Liver (tissue), 8 donors: ENCODE measurements at regions not wholly inside any gene's neighbourhood (a gene's known extent, or its start where the extent isn't known, plus 50 kb on each side); places are given as distances from the start of the nearest gene placed in this dataset.

Experiments
- DNase-seq: peaks from one replicate; pipeline ENCODE4 v3.0.0-alpha.2; 2017; ENCODE audit warnings: low spot score
- H3K27ac ChIP-seq, 2 donors: one replicate each; pipeline ENCODE4 v1.7.0; 2013; ENCODE audit warnings: inconsistent platforms in 2 of 2, low read length in 2 of 2, control low read depth in 1 of 2, low read depth in 1 of 2, mild to moderate bottlenecking in 1 of 2
- H3K27me3 ChIP-seq, 4 donors: one replicate each; pipeline versions ENCODE4 v1.6.1 to v1.7.0; 2013; ENCODE audit warnings: low read length in 3 of 4, inconsistent platforms in 1 of 4, mild to moderate bottlenecking in 1 of 4, moderate library complexity in 1 of 4; ENCODE audit not compliant: control insufficient read depth in 4 of 4, insufficient read depth in 4 of 4
- H3K36me3 ChIP-seq, 4 donors: one replicate each; pipeline versions ENCODE4 v1.6.1 to v1.7.0; 2013; ENCODE audit warnings: low read length in 3 of 4, mild to moderate bottlenecking in 3 of 4, low read depth in 1 of 4, moderate library complexity in 1 of 4; ENCODE audit not compliant: control insufficient read depth in 4 of 4, insufficient read depth in 3 of 4
- H3K4me1 ChIP-seq, 4 donors: one replicate each; pipeline versions ENCODE4 v1.6.1 to v1.7.0; 2013; ENCODE audit warnings: low read length in 3 of 4, mild to moderate bottlenecking in 3 of 4, moderate library complexity in 1 of 4; ENCODE audit not compliant: control insufficient read depth in 4 of 4, insufficient read depth in 4 of 4
- H3K4me3 ChIP-seq, 3 donors: one replicate each; pipeline versions ENCODE4 v1.6.1 to v1.7.0; 2013; ENCODE audit warnings: low read length in 3 of 3, control low read depth in 1 of 3, low read depth in 1 of 3, mild to moderate bottlenecking in 1 of 3
- H3K9ac ChIP-seq, 2 donors: one replicate each; pipeline ENCODE4 v1.7.0; 2013; ENCODE audit warnings: low read length in 2 of 2, mild to moderate bottlenecking in 2 of 2, moderate library complexity in 2 of 2, control low read depth in 1 of 2, low read depth in 1 of 2
- H3K9me3 ChIP-seq, 4 donors: one replicate each; pipeline versions ENCODE4 v1.6.1 to v1.7.0; 2013; ENCODE audit warnings: low read length in 3 of 4; ENCODE audit not compliant: control insufficient read depth in 4 of 4
- EGR1 ChIP-seq, 2 donors: IDR thresholded peaks; 2 replicates each; pipeline ENCODE4 v1.6.1; 2016 to 2018; ENCODE audit warnings: antibody characterized with exemption in 2 of 2, low read depth in 2 of 2
- FOXA1 ChIP-seq: IDR thresholded peaks from 2 replicates; pipeline ENCODE4 v1.6.1; 2016; ENCODE audit warnings: antibody characterized with exemption
- FOXA2 ChIP-seq: IDR thresholded peaks from 2 replicates; pipeline ENCODE4 v1.6.1; 2016; ENCODE audit warnings: antibody characterized with exemption
- GABPA ChIP-seq, 2 donors: IDR thresholded peaks in 1 of 2; conservative IDR thresholded peaks in 1 of 2; 2 replicates each; pipeline ENCODE4 v1.6.1; 2016; ENCODE audit warnings: antibody characterized with exemption in 2 of 2, mild to moderate bottlenecking in 1 of 2, moderate library complexity in 1 of 2
- HNF4A ChIP-seq, 2 donors: conservative IDR thresholded peaks; 2 replicates each; pipeline ENCODE4 v1.6.1; 2016; ENCODE audit warnings: antibody characterized with exemption in 2 of 2, mild to moderate bottlenecking in 2 of 2
- HNF4G ChIP-seq: IDR thresholded peaks from 2 replicates; pipeline ENCODE4 v1.6.1; 2016; ENCODE audit warnings: antibody characterized with exemption
- JUND ChIP-seq, 2 donors: IDR thresholded peaks; 2 replicates each; pipeline ENCODE4 v1.6.1; 2016; ENCODE audit warnings: antibody characterized with exemption in 2 of 2
- NR2F2 ChIP-seq: IDR thresholded peaks from 2 replicates; pipeline ENCODE4 v1.6.1; 2016; ENCODE audit warnings: antibody characterized with exemption
- RAD21 ChIP-seq, 2 donors: IDR thresholded peaks; 2 replicates each; pipeline ENCODE4 v1.6.1; 2016; ENCODE audit warnings: antibody characterized with exemption in 2 of 2, mild to moderate bottlenecking in 2 of 2
- RXRA ChIP-seq, 2 donors: IDR thresholded peaks; 2 replicates each; pipeline ENCODE4 v1.6.1; 2017 to 2018; ENCODE audit warnings: antibody characterized with exemption in 2 of 2, mild to moderate bottlenecking in 1 of 2
- SP1 ChIP-seq: IDR thresholded peaks from 2 replicates; pipeline ENCODE4 v1.6.1; 2018; ENCODE audit warnings: antibody characterized with exemption, mild to moderate bottlenecking
- TAF1 ChIP-seq: conservative IDR thresholded peaks from 2 replicates; pipeline ENCODE4 v1.6.1; 2016; ENCODE audit warnings: antibody characterized with exemption, mild to moderate bottlenecking
- YY1 ChIP-seq: IDR thresholded peaks from 2 replicates; pipeline ENCODE4 v1.6.1; 2016; ENCODE audit warnings: antibody characterized with exemption, mild to moderate bottlenecking
- WGBS: extraction: QIAGEN DNeasy Blood & Tissue Kit; methylation state at CpG from one replicate; pipeline ENCODE4 v1.1.7; 2013; 5-methylcytosine and 5-hydroxymethylcytosine counted together
- TF ChIP-seq, protein P1 (sequence below): IDR thresholded peaks from 2 replicates; pipeline ENCODE4 v1.6.1; 2016; ENCODE audit warnings: antibody characterized with exemption
- TF ChIP-seq, protein P2 (sequence below): IDR thresholded peaks from 2 replicates; pipeline ENCODE4 v1.6.1; 2016; ENCODE audit warnings: antibody characterized with exemption
- TF ChIP-seq, protein P3 (sequence below): IDR thresholded peaks from 2 replicates; pipeline ENCODE4 v1.6.1; 2016; ENCODE audit warnings: antibody characterized with exemption, mild to moderate bottlenecking
- TF ChIP-seq, protein P4 (sequence below): IDR thresholded peaks from 2 replicates; pipeline ENCODE4 v1.6.1; 2016; ENCODE audit warnings: antibody characterized with exemption
- TF ChIP-seq, protein P5 (sequence below): fragments of 150-350 bp; IDR thresholded peaks from 2 replicates; pipeline ENCODE4 v1.5.1; 2017; ENCODE audit warnings: improper control_type of control experiment, low read depth, low read length; ENCODE audit not compliant: missing input control
- donor health status: healthy.
- donor health status: healthy.
- donor health status: healthy.
- donor health status: healthy.
- donor health status: healthy.

DNA sequence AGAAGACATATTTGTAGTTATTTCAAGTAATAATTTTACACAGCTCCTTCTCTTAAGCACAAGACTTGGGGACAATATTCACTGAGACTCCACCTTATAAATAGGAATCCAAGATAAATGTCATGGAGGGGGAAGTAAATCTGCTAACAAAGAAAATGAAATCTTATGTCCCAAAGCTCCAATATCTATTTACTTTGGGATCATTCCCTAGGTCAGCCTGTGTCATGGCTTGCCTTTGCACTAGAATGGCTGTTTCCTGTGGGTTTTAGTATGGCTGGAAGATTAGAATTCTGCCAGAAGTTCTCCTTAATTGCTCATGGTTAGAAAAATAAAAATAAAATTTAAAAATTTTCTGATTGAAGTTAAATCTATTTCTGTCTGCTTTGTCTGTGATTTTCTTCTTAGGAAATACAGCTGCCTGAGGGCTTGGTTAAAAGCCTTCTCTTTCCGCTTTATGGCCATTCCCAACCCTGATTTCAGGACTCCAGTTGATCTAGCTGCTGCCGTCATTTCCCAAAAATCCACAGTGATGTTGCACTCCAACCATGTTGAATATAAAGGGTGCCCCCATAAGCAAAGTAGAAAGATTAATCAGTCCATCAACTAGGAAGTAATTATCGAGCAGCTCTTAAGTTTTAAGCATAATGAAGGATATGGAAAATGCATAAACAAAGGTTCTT, 326.4 kb upstream of the LYPLAL1 start:
- Histone ChIP-seq H3K27ac (no peak overlapping the region), H3K4me3 (no peak overlapping the region), H3K4me1 (no peaks in the 10 kb centered on the region), H3K9ac (no peak overlapping the region), H3K9me3 (peaks cover 0 to 2% (median 0%) of the 10 kb centered on the region in 4 donors), H3K36me3 (no peaks in the 10 kb centered on the region), H3K27me3 (no peaks in the 10 kb centered on the region)
- WGBS: 84% methylated on average over 3 of the region's 3 CpGs
- TF ChIP-seq SP1 (no peak), NR2F2 (no peak), YY1 (no peak), HNF4A (conservative IDR thresholded peaks at IDR 0.05) (no peak), HNF4G (no peak), TAF1 (no peak), FOXA1 (no peak), RAD21 (IDR thresholded peaks at IDR 0.05) (no peak), JUND (IDR thresholded peaks at IDR 0.05) (no peak), EGR1 (IDR thresholded peaks at IDR 0.05; ENCODE audit: low read depth in 2 of 2) (no peak), RXRA (IDR thresholded peaks at IDR 0.05) (no peak), GABPA (IDR thresholded peaks at IDR 0.05 in 1 of 2, conservative IDR thresholded peaks at IDR 0.05 in 1 of 2) (no peak), FOXA2 (no peak)
- TF ChIP-seq, protein P1, sequence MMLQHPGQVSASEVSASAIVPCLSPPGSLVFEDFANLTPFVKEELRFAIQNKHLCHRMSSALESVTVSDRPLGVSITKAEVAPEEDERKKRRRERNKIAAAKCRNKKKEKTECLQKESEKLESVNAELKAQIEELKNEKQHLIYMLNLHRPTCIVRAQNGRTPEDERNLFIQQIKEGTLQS: no peak
- TF ChIP-seq, protein P2, sequence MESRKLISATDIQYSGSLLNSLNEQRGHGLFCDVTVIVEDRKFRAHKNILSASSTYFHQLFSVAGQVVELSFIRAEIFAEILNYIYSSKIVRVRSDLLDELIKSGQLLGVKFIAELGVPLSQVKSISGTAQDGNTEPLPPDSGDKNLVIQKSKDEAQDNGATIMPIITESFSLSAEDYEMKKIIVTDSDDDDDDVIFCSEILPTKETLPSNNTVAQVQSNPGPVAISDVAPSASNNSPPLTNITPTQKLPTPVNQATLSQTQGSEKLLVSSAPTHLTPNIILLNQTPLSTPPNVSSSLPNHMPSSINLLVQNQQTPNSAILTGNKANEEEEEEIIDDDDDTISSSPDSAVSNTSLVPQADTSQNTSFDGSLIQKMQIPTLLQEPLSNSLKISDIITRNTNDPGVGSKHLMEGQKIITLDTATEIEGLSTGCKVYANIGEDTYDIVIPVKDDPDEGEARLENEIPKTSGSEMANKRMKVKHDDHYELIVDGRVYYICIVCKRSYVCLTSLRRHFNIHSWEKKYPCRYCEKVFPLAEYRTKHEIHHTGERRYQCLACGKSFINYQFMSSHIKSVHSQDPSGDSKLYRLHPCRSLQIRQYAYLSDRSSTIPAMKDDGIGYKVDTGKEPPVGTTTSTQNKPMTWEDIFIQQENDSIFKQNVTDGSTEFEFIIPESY: no peak
- TF ChIP-seq, protein P3, sequence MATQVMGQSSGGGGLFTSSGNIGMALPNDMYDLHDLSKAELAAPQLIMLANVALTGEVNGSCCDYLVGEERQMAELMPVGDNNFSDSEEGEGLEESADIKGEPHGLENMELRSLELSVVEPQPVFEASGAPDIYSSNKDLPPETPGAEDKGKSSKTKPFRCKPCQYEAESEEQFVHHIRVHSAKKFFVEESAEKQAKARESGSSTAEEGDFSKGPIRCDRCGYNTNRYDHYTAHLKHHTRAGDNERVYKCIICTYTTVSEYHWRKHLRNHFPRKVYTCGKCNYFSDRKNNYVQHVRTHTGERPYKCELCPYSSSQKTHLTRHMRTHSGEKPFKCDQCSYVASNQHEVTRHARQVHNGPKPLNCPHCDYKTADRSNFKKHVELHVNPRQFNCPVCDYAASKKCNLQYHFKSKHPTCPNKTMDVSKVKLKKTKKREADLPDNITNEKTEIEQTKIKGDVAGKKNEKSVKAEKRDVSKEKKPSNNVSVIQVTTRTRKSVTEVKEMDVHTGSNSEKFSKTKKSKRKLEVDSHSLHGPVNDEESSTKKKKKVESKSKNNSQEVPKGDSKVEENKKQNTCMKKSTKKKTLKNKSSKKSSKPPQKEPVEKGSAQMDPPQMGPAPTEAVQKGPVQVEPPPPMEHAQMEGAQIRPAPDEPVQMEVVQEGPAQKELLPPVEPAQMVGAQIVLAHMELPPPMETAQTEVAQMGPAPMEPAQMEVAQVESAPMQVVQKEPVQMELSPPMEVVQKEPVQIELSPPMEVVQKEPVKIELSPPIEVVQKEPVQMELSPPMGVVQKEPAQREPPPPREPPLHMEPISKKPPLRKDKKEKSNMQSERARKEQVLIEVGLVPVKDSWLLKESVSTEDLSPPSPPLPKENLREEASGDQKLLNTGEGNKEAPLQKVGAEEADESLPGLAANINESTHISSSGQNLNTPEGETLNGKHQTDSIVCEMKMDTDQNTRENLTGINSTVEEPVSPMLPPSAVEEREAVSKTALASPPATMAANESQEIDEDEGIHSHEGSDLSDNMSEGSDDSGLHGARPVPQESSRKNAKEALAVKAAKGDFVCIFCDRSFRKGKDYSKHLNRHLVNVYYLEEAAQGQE: no peak
- TF ChIP-seq, protein P4, sequence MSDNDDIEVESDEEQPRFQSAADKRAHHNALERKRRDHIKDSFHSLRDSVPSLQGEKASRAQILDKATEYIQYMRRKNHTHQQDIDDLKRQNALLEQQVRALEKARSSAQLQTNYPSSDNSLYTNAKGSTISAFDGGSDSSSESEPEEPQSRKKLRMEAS: no peak
- TF ChIP-seq, protein P5, sequence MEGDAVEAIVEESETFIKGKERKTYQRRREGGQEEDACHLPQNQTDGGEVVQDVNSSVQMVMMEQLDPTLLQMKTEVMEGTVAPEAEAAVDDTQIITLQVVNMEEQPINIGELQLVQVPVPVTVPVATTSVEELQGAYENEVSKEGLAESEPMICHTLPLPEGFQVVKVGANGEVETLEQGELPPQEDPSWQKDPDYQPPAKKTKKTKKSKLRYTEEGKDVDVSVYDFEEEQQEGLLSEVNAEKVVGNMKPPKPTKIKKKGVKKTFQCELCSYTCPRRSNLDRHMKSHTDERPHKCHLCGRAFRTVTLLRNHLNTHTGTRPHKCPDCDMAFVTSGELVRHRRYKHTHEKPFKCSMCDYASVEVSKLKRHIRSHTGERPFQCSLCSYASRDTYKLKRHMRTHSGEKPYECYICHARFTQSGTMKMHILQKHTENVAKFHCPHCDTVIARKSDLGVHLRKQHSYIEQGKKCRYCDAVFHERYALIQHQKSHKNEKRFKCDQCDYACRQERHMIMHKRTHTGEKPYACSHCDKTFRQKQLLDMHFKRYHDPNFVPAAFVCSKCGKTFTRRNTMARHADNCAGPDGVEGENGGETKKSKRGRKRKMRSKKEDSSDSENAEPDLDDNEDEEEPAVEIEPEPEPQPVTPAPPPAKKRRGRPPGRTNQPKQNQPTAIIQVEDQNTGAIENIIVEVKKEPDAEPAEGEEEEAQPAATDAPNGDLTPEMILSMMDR: no peak
- DNase-seq: no peak
